ENCODE measurements at regions not wholly inside any gene's neighbourhood (a gene's known extent, or its start where the extent isn't known, plus 50 kb on each side); places are given as distances from the start of the nearest gene placed in this dataset.

- no peak for TF ChIP-seq POLR2AphosphoS5 (IDR thresholded peaks at IDR 0.05; ENCODE audit: low read depth, low read length)
- TF ChIP-seq POLR2A (IDR thresholded peaks at IDR 0.05; ENCODE audit: low read depth, low read length), result no peak
Observed at GRCh38 chr10:113433711-113434110, 119.1 kb upstream of the HABP2 start.

All from GM12892 (cell line).